ENCODE measurements at regions not wholly inside any gene's neighbourhood (a gene's known extent, or its start where the extent isn't known, plus 50 kb on each side); places are given as distances from the start of the nearest gene placed in this dataset.

GRCh38 chr20:39605361-39605760 is 643.2 kb downstream of the DHX35 start:
- TF ChIP-seq CTCF (IDR thresholded peaks at IDR 0.05) = no peak
- TF ChIP-seq POLR2A (IDR thresholded peaks at IDR 0.05) = no peak
- no peak for TF ChIP-seq EP300 (IDR thresholded peaks at IDR 0.05)
- no peak for TF ChIP-seq POLR2AphosphoS5 (IDR thresholded peaks at IDR 0.05)

Measured in stomach (tissue), 4 donors.